GM12891 (cell line): ENCODE measurements at regions not wholly inside any gene's neighbourhood (a gene's known extent, or its start where the extent isn't known, plus 50 kb on each side); places are given as distances from the start of the nearest gene placed in this dataset.

ENCODE experiments used
- DNase-seq: peaks from one replicate; pipeline ENCODE4 v3.0.0; 2011; ENCODE audit warnings: low spot score; ENCODE audit not compliant: insufficient read length
- FAIRE-seq: peaks from 2 replicates; lab custom pipeline; 2011; peaks lifted over from hg19 to GRCh38; lab: Jason Lieb, UNC
- PAX5 ChIP-seq: IDR thresholded peaks from 2 replicates; pipeline ENCODE4 v1.6.1; 2011; ENCODE audit warnings: low read length, moderate library complexity, mild to moderate bottlenecking; ENCODE audit not compliant: insufficient read depth, severe bottlenecking
- POLR2A ChIP-seq: IDR thresholded peaks from 2 replicates; pipeline ENCODE4 v1.6.1; 2011; ENCODE audit warnings: low read depth, low read length, control low read depth
- POLR2AphosphoS5 ChIP-seq: IDR thresholded peaks from 2 replicates; pipeline ENCODE4 v1.6.1; 2011; ENCODE audit warnings: low read depth, low read length, control low read depth
- POU2F2 ChIP-seq: IDR thresholded peaks from 2 replicates; pipeline ENCODE4 v1.6.1; 2011; ENCODE audit warnings: low read depth, mild to moderate bottlenecking, control low read depth, low read length, moderate library complexity
- SPI1 ChIP-seq: IDR thresholded peaks from 2 replicates; pipeline ENCODE4 v1.6.1; 2011; ENCODE audit warnings: low read depth, low read length, control low read depth
- TAF1 ChIP-seq: IDR thresholded peaks from 2 replicates; pipeline ENCODE4 v1.6.1; 2011; ENCODE audit warnings: low read depth, low read length, control low read depth

- DNase-seq: no peak
- TF ChIP-seq PAX5: no peak
- no peak for TF ChIP-seq POLR2AphosphoS5
- TF ChIP-seq SPI1: no peak
- no peak for TF ChIP-seq TAF1
- no peak for TF ChIP-seq POU2F2
- no peak for TF ChIP-seq POLR2A
- no peak for FAIRE-seq
These were observed 476.3 kb upstream of the GRIA1 start for GRCh38 chr5:153014194-153014593.

GRCh38 chr5:153018121-153018520, 472.3 kb upstream of the GRIA1 start:
- DNase-seq (no peak), FAIRE-seq (no peak)
- TF ChIP-seq PAX5 (no peak), POLR2A (no peak), POLR2AphosphoS5 (no peak), POU2F2 (no peak), SPI1 (no peak), TAF1 (no peak)

DNA sequence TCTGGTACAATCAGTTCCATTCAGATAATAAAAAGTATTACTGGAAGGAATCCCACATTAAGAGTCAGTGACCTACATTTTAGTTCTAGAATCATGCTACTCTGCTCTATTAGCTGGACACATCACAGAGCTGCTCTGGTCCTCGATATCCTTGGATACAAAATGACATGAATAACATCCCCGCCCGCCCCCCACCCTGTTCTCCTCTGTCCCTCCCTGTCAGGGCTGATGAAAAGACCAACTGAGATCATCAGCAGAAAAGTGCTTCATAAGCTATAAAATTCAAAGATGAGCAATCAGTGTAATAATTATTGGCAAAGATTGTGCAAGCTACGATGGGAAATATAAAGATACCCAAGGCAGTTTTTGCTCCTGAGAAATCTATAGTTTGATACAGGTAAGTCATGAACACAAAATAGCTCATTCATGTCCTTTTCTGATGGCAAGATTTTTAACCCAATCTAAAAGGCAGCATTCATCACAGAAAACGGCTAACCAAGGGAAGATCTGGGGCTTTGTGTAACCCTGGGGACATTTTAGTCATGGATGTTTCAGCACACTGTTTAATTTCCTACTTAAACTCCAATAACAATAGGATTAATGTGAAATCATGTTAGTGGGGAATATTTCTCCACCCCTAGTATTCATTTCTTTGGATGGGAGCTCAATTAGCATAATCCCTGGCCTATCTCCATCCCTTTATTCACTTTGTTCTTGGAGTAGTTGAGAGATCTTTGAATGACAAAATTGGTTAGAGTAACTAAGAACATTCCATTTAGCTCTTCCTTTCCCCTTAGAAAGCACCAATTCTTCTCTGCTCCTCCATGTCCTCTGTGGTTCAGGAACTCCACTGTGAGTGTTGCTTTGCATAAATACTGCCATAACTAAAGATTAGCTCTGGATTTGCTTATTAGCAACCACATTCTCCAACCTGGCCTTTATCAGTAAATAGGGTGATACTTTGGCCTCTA, 459.4 kb upstream of the GRIA1 start:
- no peak for FAIRE-seq
- DNase-seq: no peak

DNA sequence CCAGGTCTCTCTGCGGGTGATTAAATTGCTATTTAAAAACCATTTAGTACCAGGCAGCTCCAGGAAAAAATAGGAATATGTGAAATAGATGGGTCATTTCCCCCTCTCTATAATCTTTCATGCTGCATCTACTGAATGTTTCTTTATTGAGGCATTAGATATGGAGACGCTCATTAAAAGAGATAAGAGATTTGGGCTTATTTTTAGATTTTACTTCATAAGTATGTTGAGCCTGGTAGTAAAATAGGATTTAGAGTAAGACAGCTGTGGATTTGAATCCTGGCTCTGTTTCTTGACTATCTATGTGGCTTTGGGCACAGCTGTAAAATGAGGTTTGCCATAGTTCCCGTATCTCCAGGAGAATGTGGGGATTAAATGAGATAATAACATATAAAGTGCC, 451.0 kb upstream of the GRIA1 start:
- no peak for TF ChIP-seq SPI1
- no peak for TF ChIP-seq PAX5
- TF ChIP-seq TAF1: no peak
- TF ChIP-seq POU2F2: no peak
- no peak for TF ChIP-seq POLR2A
- TF ChIP-seq POLR2AphosphoS5: no peak
- FAIRE-seq (no peak), DNase-seq (no peak)

More for the DNA sequence above, 459.4 kb upstream of the GRIA1 start:
- no peak for TF ChIP-seq POLR2AphosphoS5
- TF ChIP-seq POU2F2: no peak
- no peak for TF ChIP-seq SPI1
- TF ChIP-seq TAF1: no peak
- TF ChIP-seq PAX5: no peak
- TF ChIP-seq POLR2A: no peak

DNA sequence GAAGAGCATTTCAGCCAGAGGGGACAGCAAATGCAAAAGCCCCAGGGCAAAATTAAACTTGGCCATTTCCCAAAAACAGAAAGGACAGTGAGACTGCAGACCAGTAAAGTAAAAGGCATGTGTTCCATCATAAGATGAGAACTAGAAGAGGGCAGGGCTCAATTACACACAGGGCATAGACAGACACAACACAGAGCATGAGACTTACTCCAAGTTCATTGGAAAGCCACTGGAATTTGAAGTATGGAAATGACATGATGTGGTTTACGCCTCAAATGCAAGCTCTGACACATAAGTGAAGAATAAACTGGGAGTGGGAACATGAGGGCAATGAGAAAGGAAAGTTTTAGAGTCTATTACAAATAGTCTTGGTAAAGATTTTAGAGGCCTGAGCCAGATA, 446.6 kb upstream of the GRIA1 start:
- DNase-seq (no peak), FAIRE-seq (no peak)
- no peak for TF ChIP-seq POU2F2
- no peak for TF ChIP-seq PAX5
- TF ChIP-seq SPI1: no peak
- TF ChIP-seq POLR2AphosphoS5: no peak
- no peak for TF ChIP-seq POLR2A
- no peak for TF ChIP-seq TAF1

DNA sequence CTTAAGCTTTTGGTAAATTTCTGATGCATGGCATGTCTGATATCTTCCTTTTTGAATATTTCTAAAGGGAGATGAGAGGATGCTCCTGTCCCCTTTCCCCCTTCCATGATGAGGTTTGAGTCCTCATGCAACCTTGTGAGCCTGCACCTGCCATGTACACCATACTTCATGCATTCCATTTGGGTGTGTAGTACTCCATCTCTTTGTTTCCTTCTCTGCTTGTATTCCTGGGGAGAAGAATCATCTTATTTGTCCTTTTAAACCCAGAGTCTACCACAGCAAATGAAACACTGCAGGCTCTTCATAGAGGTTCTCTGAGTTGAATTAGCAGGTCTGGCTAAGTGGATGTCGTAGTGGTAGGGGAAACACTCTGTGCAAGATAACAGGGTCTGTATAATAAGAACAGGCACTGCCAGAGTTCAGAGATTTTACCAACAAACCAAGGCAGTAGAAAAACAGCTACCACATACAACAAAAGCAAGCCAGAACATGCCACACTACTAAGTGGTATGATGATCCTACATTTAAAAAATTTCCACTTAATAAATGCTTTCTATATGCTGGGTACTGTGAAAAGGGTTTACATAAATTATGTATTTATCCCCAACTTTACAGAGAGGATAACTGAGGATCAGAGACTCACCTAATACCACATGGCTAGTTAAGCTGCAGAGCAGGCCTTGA, 439.8 kb upstream of the GRIA1 start:
- FAIRE-seq (no peak), DNase-seq (no peak)
- TF ChIP-seq TAF1 (no peak), POLR2AphosphoS5 (no peak), PAX5 (no peak), POLR2A (no peak), POU2F2 (no peak), SPI1 (no peak)

- TF ChIP-seq POLR2A (no peak), PAX5 (no peak), SPI1 (no peak), POLR2AphosphoS5 (no peak), POU2F2 (no peak)
- no peak for DNase-seq
- no peak for FAIRE-seq
These were observed 424.2 kb upstream of the GRIA1 start for GRCh38 chr5:153066281-153066680.

GRCh38 chr5:153067869-153068268, 422.6 kb upstream of the GRIA1 start:
- DNase-seq: no peak
- TF ChIP-seq TAF1: no peak
- no peak for TF ChIP-seq SPI1
- TF ChIP-seq POLR2AphosphoS5: no peak
- no peak for TF ChIP-seq PAX5
- TF ChIP-seq POLR2A: no peak
- no peak for TF ChIP-seq POU2F2
- no peak for FAIRE-seq

DNA sequence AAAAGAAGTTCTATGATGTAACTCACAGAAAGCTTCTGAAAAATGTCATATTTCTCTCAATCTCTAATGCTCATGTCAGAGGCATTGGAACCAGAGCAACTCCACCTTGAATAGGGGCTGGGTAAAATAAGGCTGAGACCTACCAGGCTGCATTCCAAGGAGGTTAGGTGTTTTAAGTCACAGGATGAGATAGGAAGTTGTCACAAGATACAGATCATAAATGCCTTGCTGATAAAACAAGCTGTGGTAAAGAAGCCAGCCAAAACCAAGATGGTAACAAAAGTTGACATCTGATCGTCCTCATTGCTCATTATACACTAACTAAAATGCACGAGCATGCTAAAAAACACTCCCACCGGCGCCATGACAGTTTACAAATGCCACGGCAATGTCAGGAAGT, 411.1 kb upstream of the GRIA1 start:
- no peak for DNase-seq
- TF ChIP-seq POLR2A (no peak), PAX5 (no peak), SPI1 (no peak), POU2F2 (no peak)
- no peak for FAIRE-seq
